HG03159 (cell line): ENCODE measurements at regions not wholly inside any gene's neighbourhood (a gene's known extent, or its start where the extent isn't known, plus 50 kb on each side); places are given as distances from the start of the nearest gene placed in this dataset.

ENCODE experiments used
- ATAC-seq: cut with Tn5 transposase; IDR thresholded peaks from one replicate; pipeline ENCODE4 v1.9.1; 2021; ENCODE audit warnings: mild to moderate bottlenecking, moderate library complexity; ENCODE audit not compliant: unreplicated experiment

DNA sequence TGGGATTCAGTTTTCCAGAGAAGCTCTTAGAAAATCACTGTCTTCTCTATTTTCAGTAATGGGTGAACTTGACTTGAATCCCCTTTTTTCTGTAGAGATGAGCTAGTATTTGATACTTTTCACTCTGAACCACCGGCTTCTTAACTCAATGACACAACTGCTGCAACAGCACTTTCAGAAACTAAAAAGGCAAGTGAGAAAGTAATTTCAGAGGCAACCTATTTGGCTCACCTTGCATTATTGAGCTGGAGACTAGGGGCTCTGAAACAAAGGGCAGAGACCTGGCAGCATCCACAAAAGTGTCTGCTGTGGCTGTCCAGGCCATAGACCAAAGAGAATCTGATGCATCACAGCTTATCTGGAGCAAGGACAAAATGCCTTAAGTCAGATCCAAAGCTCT, 289.8 kb upstream of the IRAK1BP1 start:
- no peak for ATAC-seq

DNA sequence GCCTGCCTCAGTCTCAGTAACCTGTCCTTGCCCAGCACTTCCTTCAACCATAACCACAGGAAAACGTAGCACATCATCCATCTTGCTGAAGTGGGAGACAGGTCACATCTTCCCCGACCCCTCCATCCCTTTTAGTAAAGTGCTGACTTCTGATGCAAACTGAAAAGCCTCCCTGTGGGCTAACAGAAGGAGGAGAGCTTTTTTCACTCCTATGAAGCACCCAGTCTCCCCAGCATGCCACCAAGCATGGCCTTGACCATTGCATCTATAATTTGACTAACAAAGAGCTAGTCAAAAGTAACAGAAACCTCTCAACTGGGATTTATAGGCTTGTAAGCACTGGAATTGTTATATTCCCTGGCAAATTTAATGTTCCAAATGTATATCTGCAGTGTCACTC, 288.9 kb upstream of the IRAK1BP1 start:
- no peak for ATAC-seq

DNA sequence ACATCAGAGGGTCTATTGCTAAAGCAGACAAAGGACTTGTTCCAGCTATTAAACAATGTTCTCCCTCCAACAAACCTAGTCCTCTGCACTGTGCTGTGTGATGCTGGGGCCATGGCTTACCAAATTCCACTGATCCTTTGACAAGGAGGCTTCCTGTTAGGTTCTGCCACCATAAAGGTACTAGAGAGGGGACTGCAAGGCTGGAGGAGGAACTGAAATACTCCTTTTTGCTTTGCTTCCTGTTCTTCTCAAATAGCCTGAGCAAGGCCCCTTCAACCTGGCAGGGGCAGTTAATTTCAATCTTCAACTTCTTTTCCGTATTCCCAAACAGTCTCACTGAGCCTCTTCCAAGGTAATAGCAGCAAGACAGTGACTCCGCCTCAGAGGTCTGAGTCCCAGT, 286.4 kb upstream of the IRAK1BP1 start:
- ATAC-seq, result peak; percentile 95

DNA sequence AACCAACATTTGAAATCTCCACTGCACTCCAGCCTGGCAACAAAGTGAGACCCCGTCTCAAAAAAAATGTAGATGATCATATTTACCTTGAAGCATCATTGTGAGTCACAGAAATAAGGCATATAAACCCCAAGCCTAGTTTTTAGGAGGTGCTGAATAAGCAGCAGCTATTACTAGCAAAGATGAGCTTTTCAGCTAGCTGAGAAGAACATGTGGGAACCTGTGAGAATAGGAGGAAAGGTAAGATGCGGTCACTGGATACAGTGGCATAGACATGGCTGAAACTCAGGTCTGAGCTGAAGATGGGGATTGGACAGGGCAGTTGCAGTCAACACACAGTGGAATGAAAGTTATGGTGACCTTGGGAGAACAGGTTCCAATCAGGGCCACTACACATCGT, 284.3 kb upstream of the IRAK1BP1 start:
- ATAC-seq, result no peak

DNA sequence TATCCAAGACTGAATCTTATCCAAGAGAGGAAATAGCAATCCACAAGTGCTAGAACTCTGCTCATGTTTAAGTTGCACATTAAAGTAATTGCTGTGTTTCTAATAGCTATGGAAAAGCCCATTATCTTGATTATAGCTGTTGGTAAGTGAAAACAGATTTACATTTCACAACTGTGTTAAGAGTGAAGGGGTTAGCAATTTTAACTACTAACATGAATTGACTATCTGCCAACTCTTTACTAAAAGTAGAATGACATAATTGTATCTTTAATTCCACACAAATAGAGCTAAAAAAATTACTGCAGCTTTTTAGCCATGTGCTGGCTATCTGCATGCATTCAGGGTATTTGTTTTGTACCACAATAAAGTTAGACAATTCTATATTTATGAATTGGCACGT, 277.9 kb upstream of the IRAK1BP1 start:
- no peak for ATAC-seq

DNA sequence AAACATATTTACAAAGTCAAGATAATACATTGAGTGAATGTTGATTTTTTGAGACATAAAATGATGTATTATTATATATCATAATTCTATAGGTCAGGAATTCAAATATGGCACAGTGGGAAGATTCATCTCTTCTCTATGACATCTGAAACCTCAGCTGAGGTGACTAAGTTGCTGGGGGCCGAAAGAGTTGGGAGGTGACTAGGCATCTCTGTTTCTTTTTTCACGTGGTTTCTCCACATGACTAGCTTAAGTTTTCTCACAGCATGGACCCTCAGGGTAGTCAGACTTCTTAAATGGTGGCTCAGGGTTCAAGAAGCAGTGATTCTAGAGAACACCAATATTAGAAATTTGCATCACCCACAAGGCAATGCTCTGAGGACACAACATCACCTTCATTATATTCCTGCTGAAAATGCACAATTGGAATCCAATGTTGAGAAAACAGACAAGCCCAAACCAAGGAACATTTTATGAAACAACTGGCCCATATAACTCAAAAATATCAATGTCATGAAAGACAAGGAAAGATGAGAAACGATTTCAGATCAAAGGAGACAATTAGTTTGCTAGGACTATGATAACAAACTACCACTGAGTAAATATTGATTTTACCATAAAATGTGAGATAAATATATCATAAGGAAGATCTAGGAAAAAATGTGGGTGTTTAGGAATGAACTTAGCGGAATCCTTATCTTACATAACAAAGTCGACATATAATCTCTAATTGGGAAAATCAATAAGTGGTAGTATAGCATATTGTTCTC, 273.3 kb upstream of the IRAK1BP1 start:
- no peak for ATAC-seq

DNA sequence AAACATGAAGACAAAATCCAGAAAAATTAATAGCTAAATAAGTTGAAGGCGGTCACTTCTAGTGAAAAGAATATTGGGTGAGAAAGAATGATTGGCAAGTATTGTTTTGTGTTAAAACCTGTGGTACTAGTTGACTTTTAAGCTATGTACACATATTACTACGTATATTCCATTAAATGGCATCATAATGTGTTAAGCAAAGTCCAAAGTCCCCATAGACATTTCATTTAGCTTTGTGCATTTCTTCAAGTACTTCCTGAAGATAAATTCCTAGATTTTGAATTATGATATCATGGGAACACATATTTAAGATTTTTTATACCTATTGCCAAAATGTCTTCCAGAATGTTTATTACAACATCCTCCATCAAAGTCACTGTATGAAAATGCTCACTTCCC, 272.7 kb upstream of the IRAK1BP1 start:
- ATAC-seq, result no peak

DNA sequence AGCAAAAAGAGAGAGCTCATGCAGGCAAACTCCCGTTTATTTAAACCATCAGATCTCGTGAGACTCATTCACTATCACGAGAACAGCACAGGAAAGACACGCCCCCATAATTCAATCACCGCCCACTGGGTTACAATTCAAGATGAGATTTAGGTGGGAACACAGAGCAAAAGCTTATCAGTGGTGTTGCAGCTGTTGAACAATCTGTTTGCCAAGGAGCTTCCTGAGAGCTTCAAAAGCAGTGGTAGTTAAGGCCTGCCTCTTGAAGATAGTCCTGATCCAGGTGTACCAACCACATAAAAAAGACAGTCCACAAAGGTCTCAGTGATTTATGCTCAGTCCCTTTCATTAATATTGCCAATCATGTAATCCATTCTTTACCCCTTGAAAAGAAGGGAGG, 269.4 kb upstream of the IRAK1BP1 start:
- no peak for ATAC-seq

DNA sequence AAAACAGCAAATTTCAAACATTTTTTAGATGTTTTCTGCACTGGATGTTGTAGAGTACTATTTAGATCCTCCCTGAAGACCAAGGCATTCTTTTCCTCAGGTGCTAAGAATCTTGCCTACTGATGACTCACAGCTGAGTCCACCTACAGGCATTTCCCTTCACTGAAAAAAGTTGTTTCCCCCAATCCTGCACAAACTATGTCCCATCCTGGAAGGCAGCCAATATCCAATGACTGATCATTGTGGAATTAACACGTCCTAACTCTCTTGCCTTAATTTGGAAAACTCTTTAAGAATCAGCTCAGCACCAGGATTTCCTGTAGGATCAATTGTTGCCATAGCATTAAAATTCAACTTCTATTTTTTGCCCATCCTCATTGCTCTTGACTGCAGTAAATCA, 268.4 kb upstream of the IRAK1BP1 start:
- ATAC-seq, result no peak

DNA sequence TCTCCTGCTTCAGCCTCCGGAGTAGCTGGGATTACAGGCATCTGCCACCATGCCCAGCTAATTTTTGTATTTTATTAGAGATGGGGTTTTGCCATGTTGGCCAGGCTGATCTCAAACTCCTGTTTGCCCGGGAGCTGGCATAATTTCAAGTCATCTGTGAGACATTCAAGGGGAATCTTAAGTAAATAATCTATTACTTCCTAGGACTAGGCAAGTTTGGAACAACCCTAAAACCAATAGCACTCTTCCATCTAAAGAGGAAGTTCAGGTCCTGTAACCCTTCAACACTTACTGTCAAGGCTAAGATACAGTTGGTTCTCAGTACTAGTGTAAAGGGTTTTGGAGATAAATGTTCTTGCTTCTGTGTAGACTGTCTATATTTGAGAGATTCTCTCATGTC, 267.8 kb upstream of the IRAK1BP1 start:
- ATAC-seq, result no peak

DNA sequence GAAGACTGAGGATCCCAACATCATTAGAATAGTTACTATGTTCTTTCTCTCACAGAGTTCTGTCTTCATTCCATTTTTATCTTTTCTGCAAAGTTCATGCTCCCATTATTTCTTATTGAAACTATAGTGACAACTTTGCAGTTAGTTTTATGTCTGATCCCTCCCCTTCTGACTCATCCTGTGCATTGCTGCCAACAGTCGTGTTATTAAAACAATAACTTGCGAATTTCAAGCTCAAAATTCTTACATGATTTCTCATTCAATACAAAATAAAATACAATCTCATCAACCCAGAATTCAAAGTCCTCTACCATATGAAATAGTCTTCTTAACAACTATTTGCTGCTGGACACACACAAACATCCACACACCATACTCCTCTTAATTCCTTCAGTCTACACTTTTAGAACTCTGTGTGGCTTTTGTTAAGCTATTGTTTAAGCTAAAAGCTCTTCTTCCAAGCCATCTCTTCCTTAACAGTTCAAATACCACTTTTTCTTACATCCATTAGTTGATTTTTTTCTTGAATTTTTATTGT, 261.4 kb upstream of the IRAK1BP1 start:
- ATAC-seq, result no peak

DNA sequence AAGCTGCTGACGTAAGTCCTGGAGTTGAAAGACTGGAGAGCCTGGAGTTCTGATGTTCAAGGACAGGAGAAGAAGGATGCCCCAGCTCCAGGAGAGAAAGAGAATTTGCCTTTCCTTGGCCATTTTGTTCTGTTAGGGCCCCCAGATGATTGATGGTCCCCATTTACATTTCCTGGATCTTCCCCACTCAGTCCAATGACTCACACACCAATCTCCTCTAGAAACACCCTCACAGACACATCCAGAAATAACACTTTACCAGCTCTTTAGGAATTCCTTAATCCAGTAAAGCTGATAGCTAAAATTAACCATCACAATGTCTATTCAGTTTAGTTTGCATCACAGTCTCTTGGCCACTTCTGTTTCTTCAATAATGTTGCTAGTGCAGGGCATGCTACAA, 260.2 kb upstream of the IRAK1BP1 start:
- no peak for ATAC-seq

DNA sequence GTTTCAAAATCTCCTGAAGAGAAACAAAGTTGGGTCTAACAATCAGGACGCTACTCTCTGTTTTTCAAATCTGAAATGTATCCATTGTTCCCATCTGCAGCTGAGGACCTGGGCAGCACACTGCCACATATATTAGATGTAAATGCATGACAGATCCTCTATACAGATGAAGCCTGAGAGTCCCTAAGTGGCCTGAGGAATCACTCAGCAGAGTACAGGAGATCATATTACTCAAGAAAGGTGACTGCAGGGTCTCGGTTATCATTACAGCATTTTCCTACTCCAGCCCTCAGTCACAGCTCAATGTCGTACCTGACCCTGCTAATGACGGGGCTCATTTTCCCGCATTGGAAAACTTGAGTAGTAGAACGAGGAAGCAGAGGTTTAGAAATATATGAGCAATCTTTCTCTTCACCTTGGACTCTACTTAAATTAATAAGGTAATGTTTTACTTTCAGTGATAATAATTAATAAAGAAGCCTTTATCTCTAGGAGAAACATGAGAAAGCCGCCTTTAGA, 256.2 kb upstream of the IRAK1BP1 start:
- no peak for ATAC-seq

DNA sequence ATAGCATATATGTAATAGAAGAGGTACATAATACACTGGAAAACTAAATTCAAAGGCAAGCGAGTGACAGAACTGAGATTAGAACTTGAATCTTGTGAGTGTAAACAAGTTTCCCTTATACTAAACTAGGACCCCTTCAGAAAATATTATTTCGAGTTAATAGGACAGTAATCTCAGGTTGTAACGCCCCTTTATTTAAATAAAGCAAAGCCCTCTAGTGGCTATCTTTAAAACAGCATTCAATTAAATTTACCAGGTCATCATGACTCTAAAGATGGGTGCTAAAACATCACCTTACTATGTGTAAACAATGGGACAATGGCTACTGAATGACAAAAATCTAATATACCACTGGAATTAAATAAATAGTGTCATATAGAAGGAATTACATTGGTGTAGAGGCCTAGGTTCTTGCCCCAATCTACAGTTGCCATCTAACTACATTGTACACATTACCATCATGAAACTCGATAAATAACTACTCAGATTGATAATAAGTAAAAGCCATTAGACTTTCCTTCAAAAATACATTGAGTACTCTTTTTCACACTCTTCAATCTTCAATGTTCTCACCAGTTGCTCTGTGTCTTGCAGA, 255.4 kb upstream of the IRAK1BP1 start:
- peak; percentile 48 for ATAC-seq

DNA sequence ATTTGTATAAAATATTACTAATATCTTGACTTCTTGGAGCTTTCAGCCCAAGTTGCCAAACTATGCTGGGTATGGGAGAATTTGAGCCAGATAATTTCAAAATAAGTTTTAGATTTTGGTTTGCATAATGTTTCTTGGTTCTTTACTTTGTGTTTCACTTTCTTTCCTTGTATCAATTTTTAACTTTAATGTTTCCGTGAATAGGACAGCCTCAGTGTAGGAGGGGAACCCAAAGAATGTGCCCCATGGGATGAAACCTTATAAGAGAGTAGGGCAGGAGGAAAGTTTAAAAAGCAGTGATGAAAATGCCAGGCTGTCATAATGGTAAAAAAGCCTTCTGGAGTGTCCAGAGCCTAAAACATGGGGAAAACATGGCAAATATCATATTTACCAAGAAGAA, 252.4 kb upstream of the IRAK1BP1 start:
- peak; percentile 58 for ATAC-seq

DNA sequence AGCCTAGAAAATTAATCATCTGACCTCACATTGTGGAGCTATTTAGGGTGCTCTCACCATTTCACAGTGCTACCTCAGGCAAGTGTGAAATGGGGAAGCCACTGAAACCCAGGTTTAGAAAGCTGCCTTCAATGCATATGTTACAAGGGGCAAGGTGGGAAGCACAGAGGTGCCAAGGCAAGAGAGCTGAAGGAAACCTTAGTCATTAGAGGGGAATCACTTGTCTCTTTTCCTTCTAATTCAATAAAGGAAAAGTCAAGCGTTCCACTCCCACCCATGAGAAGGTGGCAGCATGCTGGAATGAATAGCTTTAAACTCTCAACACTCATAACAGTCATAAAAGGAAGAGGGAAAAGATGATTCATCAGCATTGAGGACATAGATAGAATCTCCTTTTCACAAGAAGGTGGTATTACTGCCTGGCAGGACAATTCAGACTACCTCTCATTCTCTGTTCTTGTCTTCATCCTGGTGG, 251.9 kb upstream of the IRAK1BP1 start:
- ATAC-seq, result peak; percentile 80

DNA sequence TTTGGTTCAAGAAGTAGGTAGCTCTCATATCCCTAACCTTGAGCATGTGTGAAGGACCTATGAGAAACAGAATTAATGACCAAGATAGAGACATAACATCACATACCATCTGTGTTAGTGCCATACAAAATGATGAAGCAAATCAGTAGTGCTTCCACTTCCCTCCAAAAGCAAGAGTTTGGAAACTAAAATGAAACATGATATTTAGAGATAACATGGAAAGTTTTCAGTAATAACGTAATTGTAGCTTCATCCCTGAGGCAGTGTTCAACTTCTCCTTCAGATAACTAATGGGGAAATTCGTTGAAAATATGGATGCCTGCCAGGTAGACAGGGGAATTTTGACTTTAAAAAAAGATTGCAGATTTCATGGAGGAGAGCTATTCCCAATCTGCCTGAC, 248.4 kb upstream of the IRAK1BP1 start:
- no peak for ATAC-seq

DNA sequence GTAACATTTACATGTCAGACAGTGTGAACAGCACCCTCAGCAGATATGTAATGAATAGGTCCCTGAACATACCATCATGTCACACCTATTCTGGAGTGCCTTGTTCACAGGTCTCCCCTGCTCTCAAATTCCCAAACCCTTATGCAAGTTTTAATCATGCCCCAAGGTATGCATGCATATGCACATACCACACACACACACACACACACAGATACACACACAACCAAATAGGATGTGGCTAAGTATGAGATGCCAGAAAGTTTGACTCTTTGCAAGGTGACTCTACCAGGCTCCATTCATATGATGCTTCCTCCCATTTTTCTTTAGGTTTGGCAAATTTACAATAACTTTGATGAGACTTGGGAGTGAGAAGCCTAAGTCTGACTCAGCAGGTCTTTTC, 243.8 kb upstream of the IRAK1BP1 start:
- ATAC-seq, result no peak

DNA sequence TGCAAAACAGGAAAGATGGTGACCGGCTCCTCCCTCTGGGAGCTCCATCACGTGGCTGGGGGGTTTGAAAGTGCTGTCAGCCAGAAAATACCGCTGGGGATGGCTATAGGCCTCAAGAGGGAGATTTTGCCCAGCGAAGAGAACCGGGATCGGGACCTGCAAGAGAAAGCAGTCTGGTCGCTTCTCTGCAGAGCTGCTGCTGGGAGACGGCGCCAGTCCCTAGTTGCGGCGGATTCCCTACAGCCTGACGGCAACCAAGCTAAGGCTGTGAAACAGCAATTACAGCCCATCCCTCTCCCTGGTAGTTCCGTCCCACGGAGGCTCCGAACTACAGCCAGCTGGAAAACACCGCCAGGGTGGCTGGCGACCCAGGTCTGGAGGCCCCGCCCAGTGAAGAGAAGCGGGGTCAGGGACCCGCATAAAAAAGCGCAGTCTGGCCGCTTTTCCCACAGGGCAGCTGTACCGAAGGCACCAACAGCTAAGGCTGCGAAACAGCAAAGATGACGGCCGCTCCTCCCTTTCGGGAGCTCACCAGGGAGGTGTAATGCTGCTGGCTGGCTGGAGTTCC, 238.1 kb upstream of the IRAK1BP1 start:
- no peak for ATAC-seq

DNA sequence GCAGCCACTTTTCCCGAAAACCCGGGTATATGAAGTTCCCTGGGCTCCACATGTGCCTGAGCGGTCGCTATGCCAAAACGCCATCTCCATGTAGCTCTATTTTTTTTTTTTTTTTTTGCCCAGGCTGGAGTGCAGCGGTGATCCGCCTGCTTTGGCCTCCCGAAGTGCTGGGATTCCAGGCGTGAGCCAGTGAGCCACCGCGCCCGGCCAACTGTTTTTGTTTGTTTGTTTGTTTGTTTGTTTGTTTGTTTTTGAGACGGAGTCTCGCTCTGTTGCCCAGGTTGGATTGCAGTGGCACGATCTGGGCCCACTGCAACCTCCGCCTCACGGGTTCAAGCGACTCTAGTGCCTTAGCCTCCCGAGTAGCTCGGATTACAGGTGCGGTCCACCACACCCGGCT, 237.5 kb upstream of the IRAK1BP1 start:
- no peak for ATAC-seq

DNA sequence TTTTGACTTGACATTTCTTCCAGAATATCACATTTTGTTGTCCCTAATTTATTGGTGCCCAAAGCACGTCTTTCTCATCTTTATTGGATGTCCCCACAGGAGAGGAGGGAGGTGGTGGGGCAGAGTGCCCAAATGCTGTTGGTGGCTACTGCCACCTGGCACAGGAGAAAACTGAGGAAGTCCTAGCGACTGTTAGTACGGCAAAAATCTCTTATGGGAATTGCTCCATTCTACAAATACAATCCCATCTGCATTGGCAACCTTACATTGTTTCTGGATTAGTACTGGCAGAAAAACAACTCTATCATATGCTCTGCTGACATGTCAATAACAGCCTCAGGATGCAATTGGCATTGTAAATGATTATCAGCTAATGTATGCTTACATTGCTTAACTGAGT, 235.4 kb upstream of the IRAK1BP1 start:
- ATAC-seq, result no peak
